ENCODE measurements at regions not wholly inside any gene's neighbourhood (a gene's known extent, or its start where the extent isn't known, plus 50 kb on each side); places are given as distances from the start of the nearest gene placed in this dataset.

- TF ChIP-seq RERE (CRISPR knock-in tag; IDR thresholded peaks at IDR 0.05; ENCODE audit: borderline replicate concordance) (no peak), NBN (IDR thresholded peaks at IDR 0.05; ENCODE audit: low read depth) (no peak), POLR2AphosphoS2 (IDR thresholded peaks at IDR 0.05; ENCODE audit: low read length) (no peak), ASH1L (IDR thresholded peaks at IDR 0.05; ENCODE audit: borderline replicate concordance, low read depth, partially characterized antibody) (no peak), BDP1 (IDR thresholded peaks at IDR 0.05; ENCODE audit: insufficient read depth, insufficient read length) (no peak)
Observed at GRCh38 chr13:88014527-88014926, 343.4 kb downstream of the SLITRK5 start (continued).

Data from K562 (cell line).